ENCODE measurements at regions not wholly inside any gene's neighbourhood (a gene's known extent, or its start where the extent isn't known, plus 50 kb on each side); places are given as distances from the start of the nearest gene placed in this dataset.

DNA sequence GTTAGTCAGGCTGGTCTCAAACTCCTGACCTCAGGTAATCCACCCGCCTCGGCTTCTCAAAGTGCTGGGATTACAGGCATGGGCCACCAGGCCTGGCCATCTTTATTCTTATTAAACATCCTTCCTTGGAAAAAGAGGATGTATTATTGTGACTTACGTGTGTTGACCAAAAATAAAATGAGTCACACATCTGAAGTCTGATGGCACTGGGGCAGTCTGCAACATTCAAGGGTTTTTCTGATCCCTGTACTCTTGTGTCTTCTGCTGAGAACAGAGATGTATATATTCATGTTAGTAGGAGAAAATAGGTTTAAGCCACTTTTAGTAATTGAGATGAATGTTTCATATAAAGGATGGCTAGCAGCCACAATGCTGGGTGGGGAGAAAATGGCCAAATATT, 129.9 kb upstream of the RIPOR2 start:
- no peak for DNase-seq (ENCODE audit: low read depth)

DNA sequence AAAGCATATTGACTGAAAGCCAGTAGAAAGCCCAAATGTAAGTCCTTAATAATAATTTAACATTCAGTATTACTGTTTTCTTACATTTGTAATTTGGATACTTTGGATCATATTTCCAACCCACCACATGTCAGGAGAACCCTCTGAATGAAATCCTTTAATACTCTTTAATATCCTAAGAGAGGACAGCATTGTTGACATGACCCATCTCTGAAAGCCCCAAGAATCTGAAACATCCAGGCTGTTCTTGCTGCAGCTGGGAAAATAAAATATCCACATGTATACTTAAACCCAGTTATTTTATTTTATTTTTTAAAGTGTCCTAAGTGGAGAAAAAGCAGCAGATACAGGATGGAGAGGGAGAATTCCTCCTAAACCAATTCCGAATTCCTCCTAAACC, 130.8 kb upstream of the RIPOR2 start:
- no peak for DNase-seq (ENCODE audit: low read depth)

DNA sequence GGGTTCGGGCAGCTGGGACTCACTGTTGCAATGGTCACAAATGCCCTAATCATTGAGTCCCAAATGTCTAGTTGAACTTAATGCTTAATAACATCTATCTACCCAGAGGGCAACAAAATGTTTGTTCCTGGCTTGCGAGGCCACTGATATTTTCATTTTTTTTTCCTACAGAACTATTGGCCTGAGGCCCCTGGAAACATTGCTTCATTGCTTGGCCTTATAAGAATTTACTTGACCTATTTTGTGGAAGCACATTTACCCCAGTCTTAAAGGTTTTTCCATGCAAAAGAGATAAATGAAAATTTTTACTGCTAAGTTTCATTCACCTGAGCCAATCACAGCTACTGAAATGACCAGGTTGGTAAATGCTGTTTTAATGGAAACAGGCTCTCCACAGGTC, 133.1 kb upstream of the RIPOR2 start:
- DNase-seq (ENCODE audit: low read depth): no peak

DNA sequence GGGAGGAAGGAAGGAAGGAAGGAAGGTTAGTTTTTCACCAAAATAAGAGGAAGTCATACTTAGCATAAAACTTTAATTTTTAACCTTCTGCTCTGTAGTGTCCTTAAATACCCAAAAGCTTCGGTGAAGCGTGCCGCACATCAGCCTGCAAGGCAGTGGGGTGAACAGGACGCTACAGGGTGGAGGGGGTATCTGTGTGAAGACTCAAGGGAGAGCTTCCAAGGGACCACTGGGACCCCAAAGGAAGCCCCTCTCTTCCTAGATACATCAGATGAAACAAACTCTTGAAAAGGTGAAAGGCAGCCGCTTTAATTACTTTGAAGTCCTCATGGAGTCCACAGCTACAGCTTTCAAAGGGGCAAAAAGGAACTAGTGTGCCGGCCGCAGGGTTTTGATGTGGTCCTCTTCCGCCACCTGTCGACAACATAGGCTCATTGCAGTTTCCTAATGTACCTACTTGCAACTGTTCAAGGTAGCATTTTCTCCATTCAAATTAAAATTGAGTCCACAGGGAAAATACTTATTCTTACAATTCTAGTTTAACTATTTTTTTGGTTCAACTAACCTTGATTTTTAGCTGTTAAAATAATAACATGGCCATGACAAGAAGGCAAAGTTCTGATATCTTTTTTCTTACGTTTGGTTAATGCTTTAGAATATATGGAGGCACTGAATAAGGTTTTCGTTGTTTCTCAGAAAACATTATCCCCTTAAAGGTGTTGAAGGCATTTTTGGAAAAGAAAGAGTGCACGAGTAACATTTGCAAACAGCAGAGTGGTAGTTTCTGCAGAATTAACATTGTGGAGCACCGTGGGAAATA, 135.0 kb upstream of the RIPOR2 start:
- peak; percentile 85 for DNase-seq (ENCODE audit: low read depth)

DNA sequence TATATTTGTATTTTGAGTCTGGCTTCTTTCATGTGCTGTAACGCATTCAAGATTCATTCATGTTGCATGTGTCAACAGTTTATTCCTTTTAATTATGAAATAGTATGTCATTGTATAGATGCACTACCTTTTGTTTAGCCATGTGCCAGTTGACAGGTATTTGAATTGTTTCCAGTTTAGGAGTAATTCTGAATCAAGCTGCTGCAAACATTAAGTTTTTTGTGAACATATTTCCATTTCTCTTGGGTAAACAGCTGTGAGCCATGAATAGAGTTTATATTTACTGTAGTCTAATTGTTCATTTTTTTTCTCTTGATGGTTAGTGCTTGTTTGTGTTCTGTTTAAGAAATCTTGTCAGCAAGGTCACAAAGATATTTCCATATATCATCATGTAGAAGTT, 142.4 kb upstream of the RIPOR2 start:
- DNase-seq (ENCODE audit: low read depth): no peak

DNA sequence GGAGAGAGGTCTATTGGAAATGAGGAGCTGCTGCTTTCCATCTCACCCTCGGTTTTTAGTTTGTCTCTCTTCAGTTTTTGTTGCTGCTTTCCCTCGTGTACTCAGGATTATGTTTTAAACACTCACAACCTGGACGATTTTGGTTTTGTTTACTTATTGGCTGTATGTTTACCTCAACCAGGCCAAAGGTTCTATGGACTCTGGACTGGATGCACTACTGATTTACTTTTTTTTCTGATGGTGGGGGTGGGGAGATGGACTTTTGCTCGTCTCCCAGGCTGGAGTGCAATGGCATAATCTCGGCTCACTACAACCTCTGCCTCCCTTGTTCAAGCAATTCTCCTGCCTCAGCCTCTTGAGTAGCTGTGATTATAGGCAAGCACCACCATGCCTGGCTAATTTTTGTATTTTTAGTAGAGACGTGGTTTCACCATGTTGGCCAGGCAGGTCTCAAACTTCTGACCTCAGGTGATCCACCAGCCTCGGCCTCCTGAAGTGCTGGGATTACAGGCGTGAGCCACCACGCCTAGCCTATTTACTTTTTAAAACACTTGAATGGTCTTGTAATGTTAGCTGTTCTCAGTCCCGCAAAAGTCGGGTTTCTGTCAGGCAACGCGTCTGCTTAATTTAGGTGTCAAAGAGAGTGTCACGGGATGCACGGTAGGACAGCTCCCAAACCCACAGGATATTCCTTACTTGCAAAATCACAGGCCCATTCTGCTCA, 148.2 kb upstream of the RIPOR2 start:
- no peak for DNase-seq (ENCODE audit: low read depth)

DNA sequence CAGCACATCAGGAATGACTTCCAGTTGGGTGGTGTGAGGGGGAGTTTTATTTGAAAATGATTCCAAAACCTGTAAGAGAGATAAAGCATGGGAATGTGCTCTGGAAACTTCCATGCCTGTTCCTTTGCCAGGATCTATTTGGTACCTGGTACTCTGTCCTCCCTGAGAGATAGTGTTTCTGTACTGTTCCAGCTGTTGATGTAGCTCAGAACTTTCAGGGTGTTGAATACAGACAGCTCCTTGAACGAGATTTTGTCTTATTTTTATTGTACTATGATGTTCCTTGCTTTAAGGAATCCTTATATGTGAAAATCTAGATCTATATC, 148.7 kb upstream of the RIPOR2 start:
- no peak for DNase-seq (ENCODE audit: low read depth)

DNA sequence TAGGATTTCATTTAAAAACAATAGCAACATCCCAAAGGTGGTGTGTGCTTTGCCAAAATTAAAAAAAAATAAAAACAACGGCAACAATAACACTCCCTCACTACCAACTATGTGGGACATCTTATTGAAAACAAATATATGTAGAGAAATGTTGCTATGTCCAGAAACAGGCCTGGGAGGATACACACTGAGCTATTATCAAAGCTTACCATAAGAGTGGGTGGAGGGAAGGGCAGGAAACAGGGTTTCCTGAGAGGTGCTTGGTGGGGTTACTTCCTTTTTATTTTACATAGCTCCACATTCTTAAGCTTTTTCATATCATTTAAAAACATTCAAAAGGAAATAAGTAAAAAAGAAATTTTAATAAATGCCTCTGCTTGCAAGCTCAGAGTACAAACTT, 150.0 kb upstream of the RIPOR2 start:
- DNase-seq (ENCODE audit: low read depth): no peak

DNA sequence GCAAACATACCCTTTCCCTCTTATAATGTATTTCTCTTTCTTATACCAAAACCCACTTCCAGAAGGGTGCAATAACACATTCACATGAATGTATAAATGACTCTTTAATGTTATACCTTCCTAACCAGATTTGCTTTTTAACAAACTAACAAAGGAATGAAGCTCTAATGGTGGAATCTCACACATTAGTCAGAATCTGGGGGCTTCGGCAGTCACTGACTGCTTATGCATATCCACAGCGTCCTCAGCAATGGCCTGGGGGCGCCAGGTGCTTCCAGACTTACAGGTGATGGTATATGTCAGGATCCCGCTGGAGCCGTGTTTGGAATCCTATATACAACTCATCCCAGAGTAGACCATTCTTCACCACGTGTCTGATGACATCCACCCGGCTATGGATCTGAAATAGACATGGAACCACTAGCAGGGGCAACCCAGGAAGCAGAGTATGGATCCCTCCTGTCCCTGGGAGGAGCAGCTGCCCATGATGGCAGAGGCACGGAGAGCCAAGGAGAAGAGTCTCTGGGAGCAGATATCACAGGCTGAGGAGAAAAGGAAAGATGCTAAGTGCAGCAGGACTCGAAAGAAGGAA, 150.8 kb upstream of the RIPOR2 start:
- no peak for DNase-seq (ENCODE audit: low read depth)

DNA sequence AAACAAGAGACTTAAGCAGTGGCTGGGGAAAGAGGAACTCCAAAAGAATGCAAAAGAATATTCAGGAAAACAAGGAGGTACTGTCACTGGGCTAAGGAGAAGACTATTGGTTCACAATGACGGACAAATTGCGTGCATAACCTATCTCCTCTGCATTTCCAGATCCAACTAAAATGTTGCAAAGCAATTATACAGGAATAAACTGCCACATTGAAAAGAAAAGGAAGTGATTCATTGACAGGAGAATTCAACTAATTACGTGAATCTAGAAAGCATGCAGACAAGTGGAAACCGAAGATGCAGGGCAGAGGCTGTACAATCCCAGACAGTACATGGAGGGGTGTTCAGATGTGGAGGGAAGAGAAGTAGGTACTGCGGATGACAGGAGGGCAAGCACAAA, 152.8 kb upstream of the RIPOR2 start:
- peak; percentile 83 for DNase-seq (ENCODE audit: low read depth)

DNA sequence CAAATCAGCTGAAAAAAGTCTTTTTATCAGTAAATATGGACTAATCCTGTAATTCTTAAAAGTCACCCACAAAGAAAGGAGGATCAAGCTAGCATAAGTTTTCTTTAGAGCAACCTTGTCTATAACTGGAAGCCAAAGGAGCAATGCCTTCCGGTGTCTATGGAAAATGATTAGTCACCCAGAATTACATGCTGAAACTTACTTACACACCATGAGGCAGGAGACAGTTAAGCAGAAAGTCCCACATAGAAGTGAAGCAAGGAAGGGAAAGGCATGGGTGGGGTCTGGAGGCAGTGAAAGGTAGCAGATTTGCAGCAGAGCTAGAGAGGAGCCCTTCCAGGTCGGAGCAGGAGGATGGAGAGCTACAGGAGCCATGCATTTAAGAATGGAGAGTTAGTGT, 153.7 kb upstream of the RIPOR2 start:
- peak; percentile 78 for DNase-seq (ENCODE audit: low read depth)

DNA sequence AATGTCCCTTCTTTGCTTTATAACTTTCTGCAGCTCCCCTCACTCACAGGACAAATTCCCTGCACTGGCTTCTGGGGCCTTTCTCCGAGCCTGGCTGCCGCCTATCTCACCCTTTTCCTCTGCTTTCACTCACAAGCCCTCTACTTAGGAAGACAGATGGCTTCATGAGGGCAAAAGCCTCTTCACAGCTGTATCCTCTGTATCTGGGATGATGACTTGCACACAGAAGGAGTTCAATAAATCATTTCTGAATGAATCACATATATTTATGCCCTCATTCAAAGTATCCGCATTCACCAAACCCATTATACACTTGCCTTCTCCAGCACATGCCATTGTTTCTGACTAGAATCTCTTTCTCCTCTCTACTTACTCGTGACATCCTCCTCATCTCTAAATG, 159.0 kb upstream of the RIPOR2 start:
- DNase-seq (ENCODE audit: low read depth): no peak

DNA sequence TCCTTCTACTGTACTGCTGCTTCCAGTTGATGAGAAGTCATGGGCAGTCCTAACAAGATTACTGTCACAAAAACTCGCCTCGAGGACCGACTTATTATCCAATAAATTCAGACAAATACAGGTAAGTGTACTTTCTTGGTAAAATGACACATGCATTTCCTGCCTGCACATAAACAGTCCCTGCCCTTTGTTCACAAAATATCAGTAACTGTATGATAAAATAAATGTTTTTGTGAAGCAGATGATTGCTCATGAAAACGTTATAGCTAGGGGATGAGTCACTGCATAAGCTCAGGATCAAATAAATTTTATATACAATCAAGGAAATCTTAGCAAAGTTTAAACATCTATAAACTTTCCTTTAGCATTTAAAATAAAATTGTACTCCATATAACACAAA, 164.5 kb upstream of the RIPOR2 start:
- peak; percentile 22 for DNase-seq (ENCODE audit: low read depth)

DNA sequence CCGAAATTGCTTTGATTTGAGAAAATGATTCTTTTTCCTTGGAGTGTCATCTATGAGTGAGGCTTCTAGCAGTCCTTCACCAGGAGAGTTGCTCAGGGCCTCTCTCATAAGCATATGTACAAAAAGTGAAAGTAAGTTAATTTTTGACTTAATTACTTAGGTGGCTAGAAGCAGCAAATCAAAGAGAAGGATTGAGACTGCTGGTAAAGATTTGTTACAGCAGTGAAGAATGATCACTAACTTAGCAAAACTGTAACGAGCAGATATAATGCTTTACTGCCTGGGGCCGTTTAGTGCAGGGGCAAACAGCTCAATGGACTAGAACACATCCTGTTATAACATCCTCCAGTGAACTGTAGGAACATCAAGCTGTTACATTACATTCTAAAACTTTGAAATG, 167.8 kb upstream of the RIPOR2 start:
- DNase-seq (ENCODE audit: low read depth): peak; percentile 18

DNA sequence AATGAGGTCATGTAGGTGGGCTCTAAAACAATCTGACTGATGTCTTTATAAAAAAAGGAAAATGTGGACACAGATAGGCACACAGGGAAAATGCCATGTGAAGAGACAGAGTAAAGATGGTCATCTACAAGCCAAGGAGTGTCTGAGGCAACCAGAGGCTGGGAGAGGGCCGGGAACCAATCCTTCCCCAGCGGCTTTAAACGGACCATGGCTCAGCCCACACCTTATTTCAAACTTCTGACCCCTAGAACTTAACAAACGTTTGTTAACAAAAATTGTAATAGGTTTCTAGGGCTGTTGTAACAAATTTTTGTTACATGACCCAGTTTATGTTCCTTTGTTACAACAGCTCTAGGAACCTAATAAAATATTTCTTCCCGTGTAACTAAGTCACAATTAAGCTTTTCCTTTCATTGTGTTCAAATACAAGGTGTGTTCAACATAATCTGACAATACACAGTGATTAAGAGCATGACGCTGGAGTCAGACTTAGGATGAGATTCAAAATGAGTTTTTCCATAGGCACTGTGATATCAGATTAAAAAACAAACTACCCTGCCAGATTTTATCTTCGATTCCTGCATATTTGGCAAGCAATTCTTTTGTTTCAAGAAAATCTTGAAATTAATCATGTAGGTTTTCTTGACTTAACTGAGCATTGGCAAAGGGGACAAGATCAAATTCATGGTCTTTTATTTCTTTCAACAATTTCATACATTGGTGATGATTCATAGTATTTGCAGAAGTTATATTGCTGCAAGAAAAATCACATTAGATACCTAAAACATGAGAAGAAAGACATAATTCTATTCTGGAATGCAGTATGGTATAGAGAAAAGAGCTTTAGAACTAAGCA, 169.5 kb upstream of the RIPOR2 start:
- no peak for DNase-seq (ENCODE audit: low read depth)

DNA sequence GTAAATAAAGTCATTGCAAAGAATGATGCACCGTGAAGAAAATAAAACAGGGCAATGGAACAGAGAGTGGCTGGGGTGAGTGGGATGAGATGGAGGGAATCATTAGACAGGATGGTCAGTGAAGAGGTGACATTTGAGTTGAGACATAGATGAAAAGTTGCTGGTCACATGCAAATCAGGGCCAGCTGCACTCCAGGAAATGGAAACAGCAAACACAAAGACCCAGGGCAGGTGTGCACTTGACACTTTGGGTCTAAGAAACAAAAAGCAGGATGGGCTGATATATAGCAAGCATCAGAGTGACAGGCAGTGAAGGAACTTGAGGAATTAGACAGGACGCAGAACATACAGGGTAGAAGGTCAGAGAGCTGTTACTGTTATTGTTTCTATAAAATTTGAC, 171.5 kb upstream of the RIPOR2 start:
- no peak for DNase-seq (ENCODE audit: low read depth)

DNA sequence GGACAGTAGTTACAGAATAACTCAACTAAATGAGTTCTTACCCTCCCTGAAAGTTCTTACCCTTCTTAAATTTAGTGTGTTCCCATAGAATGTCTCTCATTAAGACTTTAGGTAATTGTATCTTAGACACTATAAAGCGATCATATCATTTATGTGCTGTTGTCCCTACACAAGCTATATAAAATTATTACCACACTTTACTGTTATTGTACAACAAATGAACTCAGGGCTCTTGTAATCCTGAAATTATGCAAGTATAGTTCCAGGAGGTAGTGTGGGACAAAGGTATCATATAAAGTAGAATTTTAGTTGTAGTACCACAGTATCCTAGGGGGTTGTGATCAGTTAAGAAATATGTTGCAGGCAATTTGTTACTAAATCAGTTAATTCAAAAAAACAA, 167.4 kb upstream of the CARMIL1 start:
- no peak for DNase-seq (ENCODE audit: low read depth)

DNA sequence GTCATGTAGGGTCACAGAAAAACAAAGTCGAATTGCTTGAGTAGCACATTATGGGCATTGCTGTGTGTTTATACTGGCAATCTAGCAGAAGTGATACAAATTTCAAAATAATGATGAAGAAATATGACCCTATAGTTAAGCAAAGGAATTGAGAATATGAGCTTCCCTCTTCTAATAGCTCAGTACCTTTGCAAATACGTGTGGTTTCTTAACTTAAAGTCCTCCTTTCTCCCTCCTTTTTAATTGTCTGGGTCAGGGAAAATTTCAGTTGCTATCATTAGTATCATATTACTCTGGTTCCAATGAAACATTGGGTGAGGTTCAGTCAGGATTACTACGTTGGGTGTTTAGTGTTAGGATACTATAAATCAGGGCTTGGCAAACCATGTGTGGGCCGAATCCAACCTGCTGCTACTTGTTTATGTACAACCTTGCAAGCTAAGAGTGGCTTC, 166.8 kb upstream of the CARMIL1 start:
- DNase-seq (ENCODE audit: low read depth): no peak

DNA sequence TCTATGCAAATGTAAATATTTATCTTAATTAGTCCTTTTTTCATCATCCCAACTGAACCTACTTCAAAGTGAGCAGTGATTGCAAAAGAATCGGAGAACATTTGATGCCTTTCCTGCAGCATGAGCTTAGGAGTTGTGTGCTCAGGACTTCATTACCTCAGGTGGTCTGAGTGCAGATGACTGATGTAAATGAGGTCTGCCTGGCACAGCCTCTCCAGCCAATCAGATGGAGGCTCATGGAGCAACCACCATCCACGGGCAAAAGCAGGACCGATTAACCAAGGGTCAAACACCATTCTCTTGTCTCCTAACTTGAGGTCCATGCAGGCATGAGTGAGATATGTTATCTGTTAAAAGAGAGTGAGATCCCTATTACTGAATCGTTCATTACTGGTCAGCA, 165.7 kb upstream of the CARMIL1 start:
- no peak for DNase-seq (ENCODE audit: low read depth)

DNA sequence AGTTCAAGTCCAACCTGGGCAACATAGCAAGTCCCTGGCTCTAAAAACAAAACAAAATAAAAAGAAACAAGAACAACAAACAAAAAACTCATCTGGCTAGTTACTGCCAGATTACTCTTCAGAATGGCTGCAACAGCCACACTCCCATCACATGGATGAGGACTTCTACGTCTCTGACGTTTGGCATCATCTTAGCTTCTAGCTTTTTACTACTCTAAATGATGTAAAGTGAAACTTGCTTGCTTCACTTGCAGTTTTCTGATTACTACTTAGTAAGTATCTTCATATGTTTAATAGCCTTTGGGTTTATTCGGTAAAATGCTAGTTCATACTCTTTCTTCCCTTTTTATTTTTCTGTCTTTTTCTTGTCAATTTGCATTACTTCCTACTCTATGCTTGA, 161.1 kb upstream of the CARMIL1 start:
- no peak for DNase-seq (ENCODE audit: low read depth)

DNA sequence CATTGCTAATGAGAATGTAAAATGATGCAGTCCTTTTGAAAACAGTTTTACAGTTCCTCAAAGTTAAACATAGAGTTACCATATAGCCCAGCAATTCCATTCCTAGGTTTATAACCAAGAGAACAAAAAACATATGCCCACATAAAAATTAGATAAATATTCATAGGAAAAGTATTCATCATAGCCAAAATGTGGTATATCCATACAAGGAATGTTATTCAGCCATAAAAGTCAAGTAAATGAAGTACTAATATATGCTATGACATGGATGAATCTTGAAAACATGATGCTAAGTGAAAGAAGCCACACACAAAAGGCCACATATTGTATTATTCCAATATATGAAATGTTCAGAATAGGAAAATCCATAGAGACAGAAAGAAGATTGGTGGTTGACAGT, 158.0 kb upstream of the CARMIL1 start:
- no peak for DNase-seq (ENCODE audit: low read depth)

DNA sequence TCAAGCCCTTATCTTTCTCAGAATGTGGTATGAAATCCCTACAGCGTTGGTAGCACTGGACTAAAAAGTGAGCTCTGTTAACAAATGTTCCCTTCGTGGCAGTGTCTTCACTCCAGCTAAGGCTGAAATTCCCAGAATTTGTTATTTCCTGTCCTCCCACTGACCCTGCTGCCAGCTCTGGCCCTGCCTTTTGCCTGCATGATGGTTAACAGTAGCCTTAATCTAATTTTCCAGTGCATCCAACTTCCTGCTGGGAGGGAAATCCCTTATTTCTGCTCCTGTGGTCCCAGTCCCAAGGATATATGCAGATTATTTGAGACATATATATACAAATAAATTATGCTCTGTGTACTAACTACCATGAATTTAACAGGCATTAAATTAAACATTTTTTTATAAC, 157.2 kb upstream of the CARMIL1 start:
- peak; percentile 52 for DNase-seq (ENCODE audit: low read depth)

Measured in M059J (cell line).